ENCODE measurements at regions not wholly inside any gene's neighbourhood (a gene's known extent, or its start where the extent isn't known, plus 50 kb on each side); places are given as distances from the start of the nearest gene placed in this dataset.
A peak's percentile ranks its signal among the peaks of the same experiment; 100 is the strongest.

DNA sequence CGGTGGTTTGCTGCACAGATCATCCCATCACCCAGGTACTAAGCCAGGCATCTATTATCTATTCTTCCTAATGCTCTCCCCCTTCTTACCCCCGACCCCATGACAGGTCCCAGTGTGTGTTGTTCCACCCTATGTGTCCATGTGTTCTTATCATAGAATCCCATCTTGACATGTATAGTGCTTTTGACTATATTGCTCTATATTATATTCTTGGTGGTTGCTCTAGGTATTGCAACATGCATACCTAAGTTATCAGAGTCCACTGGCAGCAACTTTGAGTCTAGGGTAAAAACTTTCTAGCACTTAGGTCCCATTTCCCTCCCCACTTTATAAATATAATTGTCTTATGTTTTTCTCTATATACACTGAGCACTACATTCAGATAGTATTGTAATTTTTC is 170.3 kb downstream of the TBX22 start:
- no peak for TF ChIP-seq EZH2 (IDR thresholded peaks at IDR 0.05; ENCODE audit: insufficient read depth, low read length)
- TF ChIP-seq, protein P1, sequence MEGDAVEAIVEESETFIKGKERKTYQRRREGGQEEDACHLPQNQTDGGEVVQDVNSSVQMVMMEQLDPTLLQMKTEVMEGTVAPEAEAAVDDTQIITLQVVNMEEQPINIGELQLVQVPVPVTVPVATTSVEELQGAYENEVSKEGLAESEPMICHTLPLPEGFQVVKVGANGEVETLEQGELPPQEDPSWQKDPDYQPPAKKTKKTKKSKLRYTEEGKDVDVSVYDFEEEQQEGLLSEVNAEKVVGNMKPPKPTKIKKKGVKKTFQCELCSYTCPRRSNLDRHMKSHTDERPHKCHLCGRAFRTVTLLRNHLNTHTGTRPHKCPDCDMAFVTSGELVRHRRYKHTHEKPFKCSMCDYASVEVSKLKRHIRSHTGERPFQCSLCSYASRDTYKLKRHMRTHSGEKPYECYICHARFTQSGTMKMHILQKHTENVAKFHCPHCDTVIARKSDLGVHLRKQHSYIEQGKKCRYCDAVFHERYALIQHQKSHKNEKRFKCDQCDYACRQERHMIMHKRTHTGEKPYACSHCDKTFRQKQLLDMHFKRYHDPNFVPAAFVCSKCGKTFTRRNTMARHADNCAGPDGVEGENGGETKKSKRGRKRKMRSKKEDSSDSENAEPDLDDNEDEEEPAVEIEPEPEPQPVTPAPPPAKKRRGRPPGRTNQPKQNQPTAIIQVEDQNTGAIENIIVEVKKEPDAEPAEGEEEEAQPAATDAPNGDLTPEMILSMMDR (IDR thresholded peaks at IDR 0.05; ENCODE audit: insufficient read depth, low read depth, low read length), result no peak
- Histone ChIP-seq H3K4me2 (ENCODE audit: low read length) (no peak overlapping the region), H3K4me3 (ENCODE audit: insufficient read depth, low read depth, low read length) (no peak overlapping the region), H3K27ac (ENCODE audit: low read depth, low read length) (no peak overlapping the region), H3K27me3 (ENCODE audit: insufficient read depth, low read length) (no peaks in the 10 kb centered on the region), H4K20me1 (ENCODE audit: insufficient read depth, low read length) (no peaks in the 10 kb centered on the region), H3K4me1 (ENCODE audit: insufficient read depth, low read length) (no peaks in the 10 kb centered on the region), H3K79me2 (ENCODE audit: insufficient read depth, low read length) (no peaks in the 10 kb centered on the region), H3K9me3 (ENCODE audit: insufficient read depth, low read depth, low read length) (no peaks in the 10 kb centered on the region), H3K36me3 (ENCODE audit: insufficient read depth, low read length) (no peaks in the 10 kb centered on the region), H2AFZ (ENCODE audit: low read depth, low read length) (no peak overlapping the region), H3K9ac (ENCODE audit: low read length) (no peak overlapping the region)
- Mint-ChIP-seq H3K4me1 (ENCODE audit: low read depth, unreplicated experiment) (no peaks in the 10 kb centered on the region), H3K36me3 (ENCODE audit: low read depth, unreplicated experiment) (no peaks in the 10 kb centered on the region), H3K27ac (ENCODE audit: unreplicated experiment) (no peak overlapping the region), H3K9me3 (ENCODE audit: unreplicated experiment) (no peaks in the 10 kb centered on the region), H3K4me3 (ENCODE audit: unreplicated experiment) (no peak overlapping the region), H3K27me3 (ENCODE audit: low read depth, unreplicated experiment) (no peaks in the 10 kb centered on the region)
- FAIRE-seq, result peak; percentile 39
- DNase-seq (ENCODE audit: low read depth), result no peak

DNA sequence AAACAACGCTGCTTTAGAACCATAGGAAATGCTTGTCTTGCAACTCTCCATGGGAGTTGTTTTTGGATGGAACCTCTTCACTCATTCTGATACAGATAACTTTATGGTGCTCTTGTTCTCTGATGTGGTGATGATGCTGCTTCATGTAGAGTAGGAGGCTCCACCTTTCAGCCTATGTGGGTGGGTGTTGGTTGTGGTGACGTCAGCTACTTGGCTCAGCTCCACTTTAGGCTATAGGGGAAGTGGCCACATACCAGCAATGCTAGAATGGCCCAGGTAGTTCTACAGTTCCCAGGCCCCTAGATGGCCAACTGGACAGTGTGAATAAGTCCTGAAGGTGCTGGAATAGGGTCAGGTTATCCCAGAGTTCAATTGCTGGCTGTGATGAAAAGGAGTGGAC is 192.1 kb downstream of the TBX22 start:
- Histone ChIP-seq H3K27ac (ENCODE audit: low read depth, low read length) (no peak overlapping the region), H3K4me2 (ENCODE audit: low read length) (no peak overlapping the region), H3K36me3 (ENCODE audit: insufficient read depth, low read length) (no peaks in the 10 kb centered on the region), H2AFZ (ENCODE audit: low read depth, low read length) (no peak overlapping the region), H3K27me3 (ENCODE audit: insufficient read depth, low read length) (no peaks in the 10 kb centered on the region), H3K4me3 (ENCODE audit: insufficient read depth, low read depth, low read length) (no peak overlapping the region), H3K79me2 (ENCODE audit: insufficient read depth, low read length) (no peaks in the 10 kb centered on the region), H3K4me1 (ENCODE audit: insufficient read depth, low read length) (no peaks in the 10 kb centered on the region), H4K20me1 (ENCODE audit: insufficient read depth, low read length) (no peaks in the 10 kb centered on the region), H3K9ac (ENCODE audit: low read length) (no peak overlapping the region), H3K9me3 (ENCODE audit: insufficient read depth, low read depth, low read length) (no peaks in the 10 kb centered on the region)
- DNase-seq (ENCODE audit: low read depth), result no peak
- no peak overlapping the region for H3K27ac Mint-ChIP-seq (ENCODE audit: unreplicated experiment)
- no peak for FAIRE-seq
- H3K4me1 Mint-ChIP-seq (ENCODE audit: low read depth, unreplicated experiment), result no peaks in the 10 kb centered on the region
- H3K36me3 Mint-ChIP-seq (ENCODE audit: low read depth, unreplicated experiment), result no peaks in the 10 kb centered on the region
- no peak for TF ChIP-seq EZH2 (IDR thresholded peaks at IDR 0.05; ENCODE audit: insufficient read depth, low read length)
- TF ChIP-seq, protein P1 (IDR thresholded peaks at IDR 0.05; ENCODE audit: insufficient read depth, low read depth, low read length), result no peak
- H3K4me3 Mint-ChIP-seq (ENCODE audit: unreplicated experiment), result no peak overlapping the region
- H3K27me3 Mint-ChIP-seq (ENCODE audit: low read depth, unreplicated experiment), result no peaks in the 10 kb centered on the region
- peaks cover 2% of the 10 kb centered on the region for H3K9me3 Mint-ChIP-seq (ENCODE audit: unreplicated experiment)

DNA sequence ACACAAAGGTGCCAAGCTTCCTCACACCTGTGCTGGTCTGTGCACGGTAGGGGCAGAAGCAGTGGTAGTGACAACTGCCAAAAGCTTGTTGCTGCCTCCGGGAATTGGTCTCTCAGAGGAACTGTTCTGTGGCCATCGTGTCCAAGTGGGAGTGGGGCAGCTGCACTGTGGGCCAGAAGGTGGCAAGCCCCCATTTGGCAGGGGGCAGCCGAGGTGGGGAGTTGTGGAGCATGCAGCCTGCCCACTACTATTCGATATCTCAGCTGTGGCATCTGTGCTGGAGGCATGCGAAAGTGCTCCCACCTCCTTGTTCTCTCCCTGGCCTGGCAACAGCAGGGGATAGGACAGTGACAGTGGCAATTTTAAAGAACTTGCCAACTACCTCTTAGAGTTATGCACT is 192.8 kb downstream of the TBX22 start:
- FAIRE-seq (no peak), DNase-seq (ENCODE audit: low read depth) (no peak)
- TF ChIP-seq, protein P1 (IDR thresholded peaks at IDR 0.05; ENCODE audit: insufficient read depth, low read depth, low read length), result no peak
- no peak for TF ChIP-seq EZH2 (IDR thresholded peaks at IDR 0.05; ENCODE audit: insufficient read depth, low read length)
- H3K4me1 ChIP-seq (ENCODE audit: insufficient read depth, low read length), result no peaks in the 10 kb centered on the region
- no peaks in the 10 kb centered on the region for H4K20me1 ChIP-seq (ENCODE audit: insufficient read depth, low read length)
- H2AFZ ChIP-seq (ENCODE audit: low read depth, low read length), result no peak overlapping the region
- no peaks in the 10 kb centered on the region for H3K36me3 Mint-ChIP-seq (ENCODE audit: low read depth, unreplicated experiment)
- H3K9ac ChIP-seq (ENCODE audit: low read length), result no peak overlapping the region
- H3K4me2 ChIP-seq (ENCODE audit: low read length), result no peak overlapping the region
- H3K36me3 ChIP-seq (ENCODE audit: insufficient read depth, low read length), result no peaks in the 10 kb centered on the region
- H3K27ac Mint-ChIP-seq (ENCODE audit: unreplicated experiment), result no peak overlapping the region
- no peaks in the 10 kb centered on the region for H3K9me3 ChIP-seq (ENCODE audit: insufficient read depth, low read depth, low read length)
- H3K27ac ChIP-seq (ENCODE audit: low read depth, low read length), result no peak overlapping the region
- H3K79me2 ChIP-seq (ENCODE audit: insufficient read depth, low read length), result no peaks in the 10 kb centered on the region
- H3K27me3 ChIP-seq (ENCODE audit: insufficient read depth, low read length), result no peaks in the 10 kb centered on the region
- no peaks in the 10 kb centered on the region for H3K4me1 Mint-ChIP-seq (ENCODE audit: low read depth, unreplicated experiment)
- H3K4me3 ChIP-seq (ENCODE audit: insufficient read depth, low read depth, low read length), result no peak overlapping the region
- H3K4me3 Mint-ChIP-seq (ENCODE audit: unreplicated experiment), result no peak overlapping the region
- H3K27me3 Mint-ChIP-seq (ENCODE audit: low read depth, unreplicated experiment), result no peaks in the 10 kb centered on the region
- peaks cover 2% of the 10 kb centered on the region for H3K9me3 Mint-ChIP-seq (ENCODE audit: unreplicated experiment)
